ENCODE measurements at regions not wholly inside any gene's neighbourhood (a gene's known extent, or its start where the extent isn't known, plus 50 kb on each side); places are given as distances from the start of the nearest gene placed in this dataset.

DNA sequence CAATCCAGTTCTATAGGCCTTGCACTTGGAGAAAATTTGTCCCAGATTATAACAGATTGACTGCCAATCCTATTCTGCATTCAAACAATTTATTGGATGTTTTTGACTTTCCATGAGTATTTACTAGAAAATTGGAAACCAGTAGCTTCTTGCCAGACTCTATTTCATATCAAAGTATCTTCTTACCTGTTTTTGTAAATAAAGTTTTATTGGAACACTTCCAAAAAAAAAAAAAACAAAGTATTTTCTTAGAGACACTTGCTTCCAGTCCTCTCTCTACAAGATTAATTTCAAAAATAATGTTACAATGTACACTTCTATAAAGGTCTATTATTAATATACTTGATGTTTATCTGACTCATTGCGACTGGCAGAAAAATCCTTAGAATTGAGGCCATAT, 209.2 kb upstream of the PCDH9 start:
- Histone ChIP-seq H3K4me1 (ENCODE audit: control insufficient read depth, insufficient read depth, low read length) (no peaks in the 10 kb centered on the region), H3K27ac (ENCODE audit: low read length) (no peak overlapping the region), H3K4me3 (ENCODE audit: low read length) (no peak overlapping the region), H3K9me3 (ENCODE audit: control insufficient read depth, insufficient read depth, low read length) (no peaks in the 10 kb centered on the region), H3K36me3 (ENCODE audit: control insufficient read depth, insufficient read depth, low read length) (no peaks in the 10 kb centered on the region), H3K27me3 (ENCODE audit: control insufficient read depth, insufficient read depth, low read length) (no peaks in the 10 kb centered on the region)
- TF ChIP-seq, protein P1, sequence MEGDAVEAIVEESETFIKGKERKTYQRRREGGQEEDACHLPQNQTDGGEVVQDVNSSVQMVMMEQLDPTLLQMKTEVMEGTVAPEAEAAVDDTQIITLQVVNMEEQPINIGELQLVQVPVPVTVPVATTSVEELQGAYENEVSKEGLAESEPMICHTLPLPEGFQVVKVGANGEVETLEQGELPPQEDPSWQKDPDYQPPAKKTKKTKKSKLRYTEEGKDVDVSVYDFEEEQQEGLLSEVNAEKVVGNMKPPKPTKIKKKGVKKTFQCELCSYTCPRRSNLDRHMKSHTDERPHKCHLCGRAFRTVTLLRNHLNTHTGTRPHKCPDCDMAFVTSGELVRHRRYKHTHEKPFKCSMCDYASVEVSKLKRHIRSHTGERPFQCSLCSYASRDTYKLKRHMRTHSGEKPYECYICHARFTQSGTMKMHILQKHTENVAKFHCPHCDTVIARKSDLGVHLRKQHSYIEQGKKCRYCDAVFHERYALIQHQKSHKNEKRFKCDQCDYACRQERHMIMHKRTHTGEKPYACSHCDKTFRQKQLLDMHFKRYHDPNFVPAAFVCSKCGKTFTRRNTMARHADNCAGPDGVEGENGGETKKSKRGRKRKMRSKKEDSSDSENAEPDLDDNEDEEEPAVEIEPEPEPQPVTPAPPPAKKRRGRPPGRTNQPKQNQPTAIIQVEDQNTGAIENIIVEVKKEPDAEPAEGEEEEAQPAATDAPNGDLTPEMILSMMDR (IDR thresholded peaks at IDR 0.05): no peak
- Mint-ChIP-seq H3K9me3 (peaks cover 0 to 6% of the 10 kb centered on the region in 2 donors), H3K27me3 (ENCODE audit: low read depth in 2 of 2) (no peaks in the 10 kb centered on the region), H3K36me3 (no peaks in the 10 kb centered on the region), H3K4me1 (no peaks in the 10 kb centered on the region), H3K4me3 (no peak overlapping the region), H3K27ac (no peak overlapping the region)
- intact Hi-C loops (cut with micrococcal nuclease): no loop called here
- ATAC-seq (no peak), DNase-seq (no peak)
- no CpG with 5 or more reads among the region's 1 CpG for WGBS (ENCODE audit: insufficient coverage)

DNA sequence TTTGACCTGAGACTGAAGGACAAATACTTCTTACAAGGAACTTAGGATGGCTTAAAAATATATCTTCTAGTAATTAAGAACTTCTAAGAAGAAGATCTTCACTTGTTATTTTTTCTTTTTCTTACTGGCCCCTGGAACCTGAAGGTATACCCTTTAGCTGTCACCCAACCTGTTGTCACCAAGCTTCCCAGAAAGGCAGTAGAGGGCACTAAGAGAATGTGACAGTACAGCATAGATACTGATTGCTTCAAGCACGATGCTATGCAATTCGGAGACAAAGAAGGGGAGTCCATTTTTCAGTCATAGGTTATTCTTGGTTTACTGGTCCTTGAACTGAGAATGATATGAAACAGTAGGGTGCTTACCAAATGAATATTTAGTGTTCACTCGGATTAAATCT, 208.3 kb upstream of the PCDH9 start:
- no peaks in the 10 kb centered on the region for H3K9me3 ChIP-seq (ENCODE audit: control insufficient read depth, insufficient read depth, low read length)
- H3K4me3 ChIP-seq (ENCODE audit: low read length): no peak overlapping the region
- ATAC-seq (no peak), DNase-seq (no peak)
- H3K27ac Mint-ChIP-seq: no peak overlapping the region
- H3K4me1 ChIP-seq (ENCODE audit: control insufficient read depth, insufficient read depth, low read length): no peaks in the 10 kb centered on the region
- 38% methylated on average over 3 of the region's 3 CpGs for WGBS (ENCODE audit: insufficient coverage)
- no peaks in the 10 kb centered on the region for H3K27me3 Mint-ChIP-seq (ENCODE audit: low read depth in 2 of 2)
- no peaks in the 10 kb centered on the region for H3K36me3 ChIP-seq (ENCODE audit: control insufficient read depth, insufficient read depth, low read length)
- peaks cover 0 to 4% of the 10 kb centered on the region in 2 donors for H3K9me3 Mint-ChIP-seq
- H3K27ac ChIP-seq (ENCODE audit: low read length): no peak overlapping the region
- no peaks in the 10 kb centered on the region for H3K4me1 Mint-ChIP-seq
- no peaks in the 10 kb centered on the region for H3K27me3 ChIP-seq (ENCODE audit: control insufficient read depth, insufficient read depth, low read length)
- H3K36me3 Mint-ChIP-seq: no peaks in the 10 kb centered on the region
- TF ChIP-seq, protein P1 (IDR thresholded peaks at IDR 0.05): no peak
- H3K4me3 Mint-ChIP-seq: no peak overlapping the region
- intact Hi-C loops (cut with micrococcal nuclease): no loop called here

DNA sequence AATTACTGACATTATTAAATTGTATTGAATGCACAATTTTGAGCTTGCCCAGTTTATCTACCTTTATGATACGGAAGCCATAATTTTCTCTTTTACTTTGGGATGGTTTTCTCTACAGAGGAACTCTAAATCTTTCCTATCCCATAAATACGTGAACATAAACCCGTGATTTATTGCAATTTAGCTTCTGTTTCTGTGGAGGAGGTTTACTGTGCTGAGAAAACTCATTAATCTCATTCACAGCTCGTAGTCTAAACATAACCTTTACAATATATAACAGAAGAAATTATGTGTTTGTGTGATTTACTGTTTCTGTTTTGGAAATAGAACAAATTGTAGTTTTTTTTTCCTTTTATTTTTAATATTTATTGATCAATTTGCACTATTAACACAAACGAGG, 207.1 kb upstream of the PCDH9 start:
- Mint-ChIP-seq H3K36me3 (no peaks in the 10 kb centered on the region), H3K27ac (no peak overlapping the region), H3K4me1 (no peaks in the 10 kb centered on the region), H3K27me3 (ENCODE audit: low read depth in 2 of 2) (no peaks in the 10 kb centered on the region), H3K9me3 (peaks cover 0 to 2% of the 10 kb centered on the region in 2 donors), H3K4me3 (no peak overlapping the region)
- TF ChIP-seq, protein P1 (IDR thresholded peaks at IDR 0.05): no peak
- H3K36me3 ChIP-seq (ENCODE audit: control insufficient read depth, insufficient read depth, low read length): no peaks in the 10 kb centered on the region
- no peak for DNase-seq
- H3K4me1 ChIP-seq (ENCODE audit: control insufficient read depth, insufficient read depth, low read length): no peaks in the 10 kb centered on the region
- no peaks in the 10 kb centered on the region for H3K9me3 ChIP-seq (ENCODE audit: control insufficient read depth, insufficient read depth, low read length)
- no peak overlapping the region for H3K27ac ChIP-seq (ENCODE audit: low read length)
- ATAC-seq: no peak
- no CpG with 5 or more reads among the region's 5 CpGs for WGBS (ENCODE audit: insufficient coverage)
- no peak overlapping the region for H3K4me3 ChIP-seq (ENCODE audit: low read length)
- no peaks in the 10 kb centered on the region for H3K27me3 ChIP-seq (ENCODE audit: control insufficient read depth, insufficient read depth, low read length)
- intact Hi-C loops (cut with micrococcal nuclease): no loop called here

DNA sequence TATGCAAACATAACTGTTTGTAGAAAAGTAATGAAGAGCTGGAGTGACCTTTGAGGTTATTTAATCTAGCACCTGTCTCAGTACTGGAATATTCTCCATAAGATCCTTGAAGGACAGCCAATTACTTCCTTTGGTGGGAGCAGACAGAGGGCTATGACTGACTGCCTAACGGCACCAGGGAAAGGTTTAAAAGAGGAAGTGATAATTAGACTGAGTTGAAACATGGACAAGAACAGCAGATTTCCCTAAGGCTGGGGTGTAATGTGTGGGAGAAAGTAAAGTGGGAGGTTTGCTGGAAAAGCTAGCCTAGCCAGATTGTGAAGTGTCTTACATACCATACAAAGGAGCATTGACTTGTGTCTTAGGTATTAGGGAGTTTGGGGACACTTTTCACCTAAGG, 191.3 kb upstream of the PCDH9 start:
- Histone ChIP-seq H3K9me3 (ENCODE audit: control insufficient read depth, insufficient read depth, low read length) (no peaks in the 10 kb centered on the region), H3K27ac (ENCODE audit: low read length) (no peak overlapping the region), H3K4me3 (ENCODE audit: low read length) (no peak overlapping the region), H3K27me3 (ENCODE audit: control insufficient read depth, insufficient read depth, low read length) (no peaks in the 10 kb centered on the region), H3K4me1 (ENCODE audit: control insufficient read depth, insufficient read depth, low read length) (no peaks in the 10 kb centered on the region), H3K36me3 (ENCODE audit: control insufficient read depth, insufficient read depth, low read length) (no peaks in the 10 kb centered on the region)
- Mint-ChIP-seq H3K27ac (no peak overlapping the region), H3K27me3 (ENCODE audit: low read depth in 2 of 2) (no peaks in the 10 kb centered on the region), H3K4me1 (no peaks in the 10 kb centered on the region), H3K4me3 (no peak overlapping the region), H3K9me3 (peaks cover 0 to 3% of the 10 kb centered on the region in 2 donors), H3K36me3 (no peaks in the 10 kb centered on the region)
- DNase-seq: no peak
- intact Hi-C loops (cut with micrococcal nuclease): no loop called here
- TF ChIP-seq, protein P1 (IDR thresholded peaks at IDR 0.05): no peak
- 29% methylated on average over 1 of the region's 1 CpG for WGBS (ENCODE audit: insufficient coverage)
- no peak for ATAC-seq

Measured in natural killer cell (primary cell).